Epidermal melanocyte (primary cell): ENCODE measurements at regions not wholly inside any gene's neighbourhood (a gene's known extent, or its start where the extent isn't known, plus 50 kb on each side); places are given as distances from the start of the nearest gene placed in this dataset.

Experiments
- DNase-seq: peaks from one replicate; pipeline ENCODE4 v3.0.0; 2011; ENCODE audit warnings: low spot score; ENCODE audit not compliant: insufficient read length

- DNase-seq: no peak
Measured at GRCh38 chr14:53523226-53523625, 370.1 kb upstream of the DDHD1 start.

GRCh38 chr14:53520078-53520928 lies 367.2 kb upstream of the DDHD1 start:
- no peak for DNase-seq

GRCh38 chr14:53519137-53519536 lies 366.0 kb upstream of the DDHD1 start:
- no peak for DNase-seq

- DNase-seq: no peak
Measured at GRCh38 chr14:53517270-53517960, 364.3 kb upstream of the DDHD1 start.

- DNase-seq: no peak
Measured at GRCh38 chr14:53516261-53516774, 363.2 kb upstream of the DDHD1 start.

- no peak for DNase-seq
Measured at GRCh38 chr14:53515276-53515675, 362.2 kb upstream of the DDHD1 start.

- no peak for DNase-seq
Measured at GRCh38 chr14:53514197-53514596, 361.1 kb upstream of the DDHD1 start.

- DNase-seq: no peak
Measured at GRCh38 chr14:53510281-53510912, 357.3 kb upstream of the DDHD1 start.

- DNase-seq: peak; percentile 51
Measured at GRCh38 chr14:53509276-53510244, 356.4 kb upstream of the DDHD1 start.

- DNase-seq: no peak
Measured at GRCh38 chr14:53501361-53502211, 348.5 kb upstream of the DDHD1 start.

- DNase-seq: no peak
Measured at GRCh38 chr14:53500191-53500590, 347.1 kb upstream of the DDHD1 start.

- DNase-seq: no peak
Measured at GRCh38 chr14:53496668-53497067, 343.5 kb upstream of the DDHD1 start.

GRCh38 chr14:53495846-53496343 lies 342.8 kb upstream of the DDHD1 start:
- no peak for DNase-seq

GRCh38 chr14:53494587-53494986 lies 341.5 kb upstream of the DDHD1 start:
- DNase-seq: no peak

- no peak for DNase-seq
Measured at GRCh38 chr14:53493860-53494259, 340.7 kb upstream of the DDHD1 start.

GRCh38 chr14:53493320-53493719 lies 340.2 kb upstream of the DDHD1 start:
- no peak for DNase-seq

- no peak for DNase-seq
Measured at GRCh38 chr14:53491884-53492277, 338.8 kb upstream of the DDHD1 start.

GRCh38 chr14:53491256-53491883 lies 338.2 kb upstream of the DDHD1 start:
- no peak for DNase-seq

GRCh38 chr14:53478174-53478573 lies 325.1 kb upstream of the DDHD1 start:
- no peak for DNase-seq
